ENCODE measurements at regions not wholly inside any gene's neighbourhood (a gene's known extent, or its start where the extent isn't known, plus 50 kb on each side); places are given as distances from the start of the nearest gene placed in this dataset.
"Not testable (repeated sequence)": the region's sequence is repeated elsewhere in the genome, so short reads cannot be mapped to it uniquely, and the experiment has no call there.

- H3K9ac ChIP-seq, result no peak overlapping the region
- no peak overlapping the region for H3K27ac ChIP-seq
- Mint-ChIP-seq H3K9me3 (peaks cover 2% of the 10 kb centered on the region), H3K27ac (no peak overlapping the region), H3K4me3 (no peak overlapping the region), H3K4me1 (no peaks in the 10 kb centered on the region), H3K27me3 (ENCODE audit: insufficient read depth, low read depth) (no peaks in the 10 kb centered on the region), H3K36me3 (no peaks in the 10 kb centered on the region)
- no peak for DNase-seq (ENCODE audit: low spot score)
- no peaks in the 10 kb centered on the region for H3F3A ChIP-seq (ENCODE audit: low read depth)
- H3K36me3 ChIP-seq, result no peaks in the 10 kb centered on the region
- no peaks in the 10 kb centered on the region for H3K4me1 ChIP-seq
- no peaks in the 10 kb centered on the region for H3K79me2 ChIP-seq (ENCODE audit: low read depth)
- TF ChIP-seq CTCF (IDR thresholded peaks at IDR 0.05) (no peak), EZH2phosphoT487 (IDR thresholded peaks at IDR 0.05) (no peak), EZH2 (IDR thresholded peaks at IDR 0.05) (no peak)
- no peaks in the 10 kb centered on the region for H4K20me1 ChIP-seq (ENCODE audit: low read depth)
- no peak overlapping the region for H3K4me3 ChIP-seq
- no peaks in the 10 kb centered on the region for H3K27me3 ChIP-seq
- no peak overlapping the region for H3K4me2 ChIP-seq
- H3K9me3 ChIP-seq (ENCODE audit: low read depth), result no peaks in the 10 kb centered on the region
- H2AFZ ChIP-seq (replicated peaks), result no peak overlapping the region
These were observed 315.8 kb upstream of the MEIS2 start for GRCh38 chr15:37416103-37416502.

GRCh38 chr15:37425541-37425940, 325.2 kb upstream of the MEIS2 start:
- Mint-ChIP-seq H3K36me3 (no peaks in the 10 kb centered on the region), H3K4me1 (no peaks in the 10 kb centered on the region), H3K27ac (no peak overlapping the region), H3K9me3 (no peaks in the 10 kb centered on the region), H3K27me3 (ENCODE audit: insufficient read depth, low read depth) (no peaks in the 10 kb centered on the region), H3K4me3 (no peak overlapping the region)
- H3K79me2 ChIP-seq (ENCODE audit: low read depth), result no peaks in the 10 kb centered on the region
- H3K27ac ChIP-seq, result no peak overlapping the region
- H3K36me3 ChIP-seq, result no peaks in the 10 kb centered on the region
- H2AFZ ChIP-seq (replicated peaks), result no peak overlapping the region
- H3K9ac ChIP-seq, result no peak overlapping the region
- H3K4me1 ChIP-seq, result no peaks in the 10 kb centered on the region
- TF ChIP-seq EZH2phosphoT487 (IDR thresholded peaks at IDR 0.05) (no peak), CTCF (IDR thresholded peaks at IDR 0.05) (no peak), EZH2 (IDR thresholded peaks at IDR 0.05) (no peak)
- no peak overlapping the region for H3K4me2 ChIP-seq
- DNase-seq (ENCODE audit: low spot score), result no peak
- H3K4me3 ChIP-seq, result no peak overlapping the region
- H3K9me3 ChIP-seq (ENCODE audit: low read depth), result no peaks in the 10 kb centered on the region
- no peaks in the 10 kb centered on the region for H4K20me1 ChIP-seq (ENCODE audit: low read depth)
- H3F3A ChIP-seq (ENCODE audit: low read depth), result no peaks in the 10 kb centered on the region
- no peaks in the 10 kb centered on the region for H3K27me3 ChIP-seq

GRCh38 chr15:37427393-37427792, 327.0 kb upstream of the MEIS2 start:
- H3K27me3 Mint-ChIP-seq (ENCODE audit: insufficient read depth, low read depth), result not testable (repeated sequence)

GRCh38 chr15:37446921-37447320, 346.6 kb upstream of the MEIS2 start:
- Histone ChIP-seq H3F3A (ENCODE audit: low read depth) (no peaks in the 10 kb centered on the region), H2AFZ (replicated peaks) (no peak overlapping the region), H3K27me3 (no peaks in the 10 kb centered on the region), H3K4me1 (no peaks in the 10 kb centered on the region), H3K36me3 (no peaks in the 10 kb centered on the region), H3K27ac (no peak overlapping the region), H3K79me2 (ENCODE audit: low read depth) (no peaks in the 10 kb centered on the region), H4K20me1 (ENCODE audit: low read depth) (no peaks in the 10 kb centered on the region), H3K9ac (no peak overlapping the region), H3K4me3 (no peak overlapping the region), H3K9me3 (ENCODE audit: low read depth) (no peaks in the 10 kb centered on the region), H3K4me2 (no peak overlapping the region)
- Mint-ChIP-seq H3K4me3 (no peak overlapping the region), H3K4me1 (no peaks in the 10 kb centered on the region), H3K27me3 (ENCODE audit: insufficient read depth, low read depth) (no peaks in the 10 kb centered on the region), H3K36me3 (no peaks in the 10 kb centered on the region), H3K27ac (no peak overlapping the region), H3K9me3 (peaks cover 2% of the 10 kb centered on the region)
- TF ChIP-seq EZH2phosphoT487 (IDR thresholded peaks at IDR 0.05), result no peak
- TF ChIP-seq CTCF (IDR thresholded peaks at IDR 0.05), result no peak
- no peak for TF ChIP-seq EZH2 (IDR thresholded peaks at IDR 0.05)
- no peak for DNase-seq (ENCODE audit: low spot score)

More at GRCh38 chr15:37427393-37427792, 327.0 kb upstream of the MEIS2 start:
- peak; percentile 26 for DNase-seq (ENCODE audit: low spot score)
- H3K27ac ChIP-seq; H3K9ac ChIP-seq; H3K36me3 ChIP-seq; H4K20me1 ChIP-seq (ENCODE audit: low read depth); H3K9me3 Mint-ChIP-seq; H3K36me3 Mint-ChIP-seq; H3K4me1 Mint-ChIP-seq; H3K27me3 ChIP-seq; H3K4me3 Mint-ChIP-seq; H3F3A ChIP-seq (ENCODE audit: low read depth); H3K4me3 ChIP-seq; H3K9me3 ChIP-seq (ENCODE audit: low read depth); H2AFZ ChIP-seq (replicated peaks); H3K4me2 ChIP-seq; H3K4me1 ChIP-seq; H3K79me2 ChIP-seq (ENCODE audit: low read depth); H3K27ac Mint-ChIP-seq: not testable (repeated sequence)

Measured in neural progenitor cell (in vitro differentiated cells).